HG02981 (cell line): ENCODE measurements at regions not wholly inside any gene's neighbourhood (a gene's known extent, or its start where the extent isn't known, plus 50 kb on each side); places are given as distances from the start of the nearest gene placed in this dataset.
"Not testable (repeated sequence)": the region's sequence is repeated elsewhere in the genome, so short reads cannot be mapped to it uniquely, and the experiment has no call there.

Source experiments
- ATAC-seq: cut with Tn5 transposase; IDR thresholded peaks from one replicate; pipeline ENCODE4 v1.9.1; 2021; ENCODE audit warnings: mild to moderate bottlenecking, moderate library complexity; ENCODE audit not compliant: unreplicated experiment

- ATAC-seq: not testable (repeated sequence)
Measured at GRCh38 chr11:100409267-100409666, 277.8 kb upstream of the ARHGAP42 start.

GRCh38 chr11:100419518-100419917, 267.6 kb upstream of the ARHGAP42 start:
- no peak for ATAC-seq

GRCh38 chr11:100434821-100435641, 252.1 kb upstream of the ARHGAP42 start:
- ATAC-seq: no peak

GRCh38 chr11:100438376-100438775, 248.7 kb upstream of the ARHGAP42 start:
- no peak for ATAC-seq

GRCh38 chr11:100441086-100441485, 246.0 kb upstream of the ARHGAP42 start:
- no peak for ATAC-seq

- ATAC-seq: no peak
Measured at GRCh38 chr11:100442017-100442416, 245.1 kb upstream of the ARHGAP42 start.

GRCh38 chr11:100445231-100445735, 241.8 kb upstream of the ARHGAP42 start:
- no peak for ATAC-seq

- ATAC-seq: not testable (repeated sequence)
Measured at GRCh38 chr11:100451801-100452460, 235.2 kb upstream of the ARHGAP42 start.

GRCh38 chr11:100459811-100460210, 227.3 kb upstream of the ARHGAP42 start:
- no peak for ATAC-seq

- ATAC-seq: no peak
Measured at GRCh38 chr11:100460426-100460825, 226.7 kb upstream of the ARHGAP42 start.

- ATAC-seq: no peak
Measured at GRCh38 chr11:100467821-100468508, 219.1 kb upstream of the ARHGAP42 start.

GRCh38 chr11:100469835-100470234, 217.3 kb upstream of the ARHGAP42 start:
- no peak for ATAC-seq

GRCh38 chr11:100472727-100473389, 214.2 kb upstream of the ARHGAP42 start:
- ATAC-seq: no peak

- ATAC-seq: no peak
Measured at GRCh38 chr11:100473390-100473740, 213.7 kb upstream of the ARHGAP42 start.

- no peak for ATAC-seq
Measured at GRCh38 chr11:100484948-100485347, 202.1 kb upstream of the ARHGAP42 start.

GRCh38 chr11:100498780-100499179, 188.3 kb upstream of the ARHGAP42 start:
- no peak for ATAC-seq

- no peak for ATAC-seq
Measured at GRCh38 chr11:100501450-100501849, 185.6 kb upstream of the ARHGAP42 start.

- no peak for ATAC-seq
Measured at GRCh38 chr11:100512475-100512874, 174.6 kb upstream of the ARHGAP42 start.

- ATAC-seq: no peak
Measured at GRCh38 chr11:100515087-100515486, 172.0 kb upstream of the ARHGAP42 start.

- ATAC-seq: no peak
Measured at GRCh38 chr11:100525197-100525596, 161.9 kb upstream of the ARHGAP42 start.

- no peak for ATAC-seq
Measured at GRCh38 chr11:100525635-100526034, 161.5 kb upstream of the ARHGAP42 start.
